Neural cell (in vitro differentiated cells): ENCODE measurements at regions not wholly inside any gene's neighbourhood (a gene's known extent, or its start where the extent isn't known, plus 50 kb on each side); places are given as distances from the start of the nearest gene placed in this dataset.

Experiments
- CTCF ChIP-seq: fragments of 450-650 bp; IDR thresholded peaks from 2 replicates; pipeline ENCODE4 v1.5.1; 2014; ENCODE audit warnings: antibody characterized with exemption, mild to moderate bottlenecking, moderate library complexity; ENCODE audit not compliant: poor library complexity, severe bottlenecking
- EP300 ChIP-seq: fragments of 450-650 bp; conservative IDR thresholded peaks from 2 replicates; pipeline ENCODE4 v1.6.1; 2014; ENCODE audit warnings: antibody characterized with exemption, mild to moderate bottlenecking, moderate library complexity; ENCODE audit not compliant: poor library complexity, severe bottlenecking
- EZH2 ChIP-seq: fragments of 200-600, 300-800 bp; shearing (Covaris generic), sonication (generic); IDR thresholded peaks from 2 replicates; pipeline ENCODE4 v1.6.1; 2014; ENCODE audit warnings: antibody characterized with exemption, low read length, borderline replicate concordance, mild to moderate bottlenecking; ENCODE audit not compliant: insufficient read depth, poor library complexity, severe bottlenecking
- POLR2AphosphoS5 ChIP-seq: IDR thresholded peaks from 2 replicates; pipeline ENCODE4 v1.6.1; 2012
- RAD21 ChIP-seq: fragments of 450-650 bp; conservative IDR thresholded peaks from 2 replicates; pipeline ENCODE4 v1.6.1; 2014; ENCODE audit warnings: antibody characterized with exemption, mild to moderate bottlenecking, moderate library complexity
- TAF1 ChIP-seq: IDR thresholded peaks from 2 replicates; pipeline ENCODE4 v1.6.1; 2012; ENCODE audit warnings: low read depth

GRCh38 chr21:20538039-20538658, 460.1 kb upstream of the NCAM2 start:
- TF ChIP-seq CTCF (no peak), POLR2AphosphoS5 (no peak), TAF1 (no peak), RAD21 (no peak), EZH2 (no peak), EP300 (no peak)
